H9 (cell line): ENCODE measurements at regions not wholly inside any gene's neighbourhood (a gene's known extent, or its start where the extent isn't known, plus 50 kb on each side); places are given as distances from the start of the nearest gene placed in this dataset.

ENCODE experiments used
- DNase-seq: peaks from one replicate; pipeline ENCODE4 v3.0.0-alpha.2; 2017
- H2AFZ ChIP-seq: one replicate; pipeline ENCODE4 v1.6.1; 2013; ENCODE audit warnings: mild to moderate bottlenecking, low read length, control low read depth, moderate library complexity
- H2AK5ac ChIP-seq: 2 replicates; pipeline ENCODE4 v1.6.1; 2013; ENCODE audit warnings: low read length, control low read depth, mixed read lengths; ENCODE audit not compliant: insufficient read length
- H2BK120ac ChIP-seq: one replicate; pipeline ENCODE4 v1.6.1; 2013; ENCODE audit warnings: low read depth, mild to moderate bottlenecking, low read length, control low read depth, inconsistent platforms; ENCODE audit not compliant: poor library complexity, severe bottlenecking
- H2BK12ac ChIP-seq: 2 replicates; pipeline ENCODE4 v1.6.1; 2013; ENCODE audit warnings: low read length, control low read depth, mixed read lengths, low read depth; ENCODE audit not compliant: insufficient read length
- H2BK15ac ChIP-seq: 2 replicates; pipeline ENCODE4 v1.6.1; 2013; ENCODE audit warnings: low read depth, low read length, control low read depth
- H2BK20ac ChIP-seq: one replicate; pipeline ENCODE4 v1.6.1; 2013; ENCODE audit warnings: low read depth, mild to moderate bottlenecking, low read length, control low read depth, inconsistent platforms; ENCODE audit not compliant: poor library complexity, severe bottlenecking
- H2BK5ac ChIP-seq: 2 replicates; pipeline ENCODE4 v1.6.1; 2013; ENCODE audit warnings: low read length, control low read depth, mixed read lengths; ENCODE audit not compliant: insufficient read length
- H3K14ac ChIP-seq: 2 replicates; pipeline ENCODE4 v1.6.1; 2013; ENCODE audit warnings: low read length, control low read depth; ENCODE audit not compliant: insufficient read depth
- H3K18ac ChIP-seq: 2 replicates; pipeline ENCODE4 v1.6.1; 2013; ENCODE audit warnings: low read depth, mild to moderate bottlenecking, mixed read lengths, low read length, control low read depth; ENCODE audit not compliant: insufficient read length
- H3K23ac ChIP-seq: 2 replicates; pipeline ENCODE4 v1.6.1; 2013; ENCODE audit warnings: low read length, control low read depth, mixed read lengths, low read depth; ENCODE audit not compliant: insufficient read length
- H3K23me2 ChIP-seq: 2 replicates; pipeline ENCODE4 v1.6.1; 2013; ENCODE audit warnings: low read depth, mild to moderate bottlenecking, mixed read lengths, low read length, control low read depth; ENCODE audit not compliant: insufficient read length, poor library complexity, severe bottlenecking
- H3K27ac ChIP-seq: 2 replicates; pipeline ENCODE4 v1.5.1; 2013; ENCODE audit warnings: low read length, control low read depth, mixed read lengths, low read depth; ENCODE audit not compliant: insufficient read length
- H3K27me3 ChIP-seq: 2 replicates; pipeline ENCODE4 v1.6.1; 2013; ENCODE audit warnings: low read length, control low read depth, inconsistent platforms; ENCODE audit not compliant: insufficient read depth
- H3K4ac ChIP-seq: 2 replicates; pipeline ENCODE4 v1.6.1; 2013; ENCODE audit warnings: low read depth, mild to moderate bottlenecking, control low read depth, inconsistent platforms, low read length, moderate library complexity
- H3K4me1 ChIP-seq: 2 replicates; pipeline ENCODE4 v1.6.1; 2013; ENCODE audit warnings: low read length, control low read depth, inconsistent platforms; ENCODE audit not compliant: insufficient read depth
- H3K4me2 ChIP-seq: 2 replicates; pipeline ENCODE4 v1.6.1; 2013; ENCODE audit warnings: low read length, control low read depth, mixed read lengths; ENCODE audit not compliant: insufficient read length, insufficient read depth
- H3K56ac ChIP-seq: 2 replicates; pipeline ENCODE4 v1.6.1; 2013; ENCODE audit warnings: low read depth, mild to moderate bottlenecking, mixed read lengths, low read length, control low read depth; ENCODE audit not compliant: insufficient read length
- H3K79me1 ChIP-seq: 2 replicates; pipeline ENCODE4 v1.6.1; 2013; ENCODE audit warnings: low read depth, mild to moderate bottlenecking, moderate library complexity, low read length, control low read depth, inconsistent platforms; ENCODE audit not compliant: insufficient read depth, poor library complexity, severe bottlenecking
- H3K79me2 ChIP-seq: 2 replicates; pipeline ENCODE4 v1.6.1; 2013; ENCODE audit warnings: low read length, control low read depth, inconsistent platforms; ENCODE audit not compliant: insufficient read depth
- H3K9ac ChIP-seq: 2 replicates; pipeline ENCODE4 v1.6.1; 2013; ENCODE audit warnings: low read length, control low read depth, mixed read lengths; ENCODE audit not compliant: insufficient read length; ENCODE audit errors: extremely low read depth
- H3K9me3 ChIP-seq: one replicate; pipeline ENCODE4 v1.6.1; 2013; ENCODE audit warnings: low read depth, low read length, inconsistent platforms; ENCODE audit not compliant: control insufficient read depth
- H3T11ph ChIP-seq: one replicate; pipeline ENCODE4 v1.6.1; 2013; ENCODE audit warnings: mild to moderate bottlenecking, low read length, control low read depth, inconsistent platforms
- H4K20me1 ChIP-seq: one replicate; pipeline ENCODE4 v1.6.1; 2013; ENCODE audit not compliant: control insufficient read depth, insufficient read length, insufficient read depth
- H4K5ac ChIP-seq: 2 replicates; pipeline ENCODE4 v1.6.1; 2013; ENCODE audit warnings: low read depth, mild to moderate bottlenecking, mixed read lengths, low read length, control low read depth; ENCODE audit not compliant: insufficient read length
- H4K8ac ChIP-seq: replicated peaks from 2 replicates; pipeline ENCODE4 v1.6.1; 2013; ENCODE audit warnings: low read length, control low read depth, mixed read lengths, low read depth; ENCODE audit not compliant: insufficient read length
- H4K91ac ChIP-seq: 2 replicates; pipeline ENCODE4 v1.6.1; 2013; ENCODE audit warnings: low read depth, mild to moderate bottlenecking, moderate library complexity, mixed read lengths, low read length, control low read depth; ENCODE audit not compliant: insufficient read length
- H3K27ac Mint-ChIP-seq, 3 experiments: 2 replicates in 2 of 3; 3 replicates in 1 of 3; pipeline ENCODE4 v1.8.0; 2020 to 2021; ENCODE audit warnings: mixed read lengths in 3 of 3, mild to moderate bottlenecking in 1 of 3, moderate library complexity in 1 of 3
- H3K27me3 Mint-ChIP-seq: 2 replicates; pipeline ENCODE4 v1.8.0; 2021; ENCODE audit warnings: low read depth, mild to moderate bottlenecking, moderate library complexity, mixed read lengths
- H3K36me3 Mint-ChIP-seq, 3 experiments: 2 replicates in 2 of 3; 3 replicates in 1 of 3; pipeline ENCODE4 v1.8.0; 2020 to 2021; ENCODE audit warnings: low read depth in 3 of 3, mixed read lengths in 3 of 3; ENCODE audit not compliant: insufficient read depth in 1 of 3
- H3K4me1 Mint-ChIP-seq, 2 experiments: 2 replicates each; pipeline ENCODE4 v1.8.0; 2020; ENCODE audit warnings: mixed read lengths in 2 of 2
- H3K4me3 Mint-ChIP-seq, 2 experiments: 2 replicates in 1 of 2; 3 replicates in 1 of 2; pipeline ENCODE4 v1.8.0; 2020 to 2021; ENCODE audit warnings: mild to moderate bottlenecking in 2 of 2, mixed read lengths in 2 of 2, moderate library complexity in 1 of 2
- H3K9me3 Mint-ChIP-seq, 2 experiments: 2 replicates in 1 of 2; 3 replicates in 1 of 2; pipeline ENCODE4 v1.8.0; 2020; ENCODE audit warnings: mild to moderate bottlenecking in 2 of 2, mixed read lengths in 2 of 2, moderate library complexity in 1 of 2
- TF ChIP-seq, protein P1 (sequence below): fragments of 200-600 bp; sonication (generic); conservative IDR thresholded peaks from 3 replicates; pipeline ENCODE4 v1.8.0; 2021; ENCODE audit warnings: antibody characterized with exemption, mild to moderate bottlenecking

DNA sequence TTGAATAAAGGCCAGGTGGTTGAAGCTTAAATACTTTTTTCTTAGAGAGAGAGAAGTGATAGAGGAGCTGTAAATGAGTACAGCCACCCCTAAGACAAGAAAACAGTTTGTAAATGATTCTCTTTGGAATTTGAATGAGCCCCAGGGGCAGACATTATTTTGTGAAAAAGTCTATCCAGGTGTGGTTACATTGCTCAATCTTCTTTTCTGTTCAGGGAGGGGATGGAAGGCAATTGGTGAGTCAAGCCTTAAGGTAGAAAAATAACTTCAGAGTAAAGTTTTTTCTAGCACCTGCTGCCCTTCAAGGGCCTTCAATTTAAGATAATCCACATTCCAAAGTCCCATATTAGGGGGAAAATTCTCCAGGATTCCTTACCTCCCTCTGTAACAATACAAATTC lies 646.7 kb downstream of the PDHA2 start:
- peaks cover 12 to 34% (median 15%) of the 10 kb centered on the region in 3 experiments for H3K36me3 Mint-ChIP-seq
- no peak overlapping the region for H3K27ac ChIP-seq

More for the DNA sequence above, 646.7 kb downstream of the PDHA2 start:
- no peaks in the 10 kb centered on the region for H3K79me1 ChIP-seq
- no peak overlapping the region for H4K5ac ChIP-seq
- no peak for DNase-seq
- Mint-ChIP-seq H3K27me3 (no peaks in the 10 kb centered on the region; the same call in 1 of the 2 replicates), H3K4me1 (peaks cover 13 to 18% of the 10 kb centered on the region in 2 experiments), H3K4me3 (no peak overlapping the region), H3K27ac (peak overlapping the region in 2 of 3 experiments; percentile 12 to 95; a peak in 4 of 7 replicates), H3K9me3 (peaks cover 17 to 20% of the 10 kb centered on the region in 2 experiments)
- no peaks in the 10 kb centered on the region for H3K79me2 ChIP-seq
- no peak overlapping the region for H2BK15ac ChIP-seq
- no peak overlapping the region for H3K18ac ChIP-seq
- no peak overlapping the region for H2BK12ac ChIP-seq
- no peak overlapping the region for H2AFZ ChIP-seq
- H3K9ac ChIP-seq = no peak overlapping the region
- peaks cover 10% of the 10 kb centered on the region for H3K9me3 ChIP-seq
- no peaks in the 10 kb centered on the region for H4K20me1 ChIP-seq
- H2BK20ac ChIP-seq = no peak overlapping the region
- no peak overlapping the region for H4K91ac ChIP-seq
- no peaks in the 10 kb centered on the region for H3K23me2 ChIP-seq
- H3K4ac ChIP-seq = no peak overlapping the region
- no peak overlapping the region for H3K14ac ChIP-seq
- H2AK5ac ChIP-seq = no peak overlapping the region
- no peaks in the 10 kb centered on the region for H3K27me3 ChIP-seq
- no peak overlapping the region for H4K8ac ChIP-seq
- no peak overlapping the region for H2BK5ac ChIP-seq
- TF ChIP-seq, protein P1, sequence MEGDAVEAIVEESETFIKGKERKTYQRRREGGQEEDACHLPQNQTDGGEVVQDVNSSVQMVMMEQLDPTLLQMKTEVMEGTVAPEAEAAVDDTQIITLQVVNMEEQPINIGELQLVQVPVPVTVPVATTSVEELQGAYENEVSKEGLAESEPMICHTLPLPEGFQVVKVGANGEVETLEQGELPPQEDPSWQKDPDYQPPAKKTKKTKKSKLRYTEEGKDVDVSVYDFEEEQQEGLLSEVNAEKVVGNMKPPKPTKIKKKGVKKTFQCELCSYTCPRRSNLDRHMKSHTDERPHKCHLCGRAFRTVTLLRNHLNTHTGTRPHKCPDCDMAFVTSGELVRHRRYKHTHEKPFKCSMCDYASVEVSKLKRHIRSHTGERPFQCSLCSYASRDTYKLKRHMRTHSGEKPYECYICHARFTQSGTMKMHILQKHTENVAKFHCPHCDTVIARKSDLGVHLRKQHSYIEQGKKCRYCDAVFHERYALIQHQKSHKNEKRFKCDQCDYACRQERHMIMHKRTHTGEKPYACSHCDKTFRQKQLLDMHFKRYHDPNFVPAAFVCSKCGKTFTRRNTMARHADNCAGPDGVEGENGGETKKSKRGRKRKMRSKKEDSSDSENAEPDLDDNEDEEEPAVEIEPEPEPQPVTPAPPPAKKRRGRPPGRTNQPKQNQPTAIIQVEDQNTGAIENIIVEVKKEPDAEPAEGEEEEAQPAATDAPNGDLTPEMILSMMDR = no peak
- H3K23ac ChIP-seq = no peak overlapping the region
- H3K4me1 ChIP-seq = no peaks in the 10 kb centered on the region
- peak overlapping the region; percentile 67 for H3T11ph ChIP-seq
- H3K4me2 ChIP-seq = no peak overlapping the region
- no peak overlapping the region for H3K56ac ChIP-seq
- H2BK120ac ChIP-seq = no peak overlapping the region
